ENCODE measurements at regions not wholly inside any gene's neighbourhood (a gene's known extent, or its start where the extent isn't known, plus 50 kb on each side); places are given as distances from the start of the nearest gene placed in this dataset.

GRCh38 chr2:5886462-5886861 is 194.3 kb downstream of the SOX11 start:
- Histone ChIP-seq H3K27me3 (replicated peaks; ENCODE audit: insufficient read depth) (no peaks in the 10 kb centered on the region), H3K4me3 (no peak overlapping the region), H3K27ac (no peak overlapping the region), H3K9me3 (no peaks in the 10 kb centered on the region), H3K4me1 (ENCODE audit: control insufficient read depth in 1 of 2, low read depth in 2 of 2) (no peaks in the 10 kb centered on the region), H3K36me3 (no peaks in the 10 kb centered on the region)
- TF ChIP-seq CTCF (IDR thresholded peaks at IDR 0.05) = no peak
- DNase-seq (ENCODE audit: low spot score) (no peak), ATAC-seq (ENCODE audit: insufficient number of reproducible peaks, low FRiP score, low read depth) (no peak)

GRCh38 chr2:5888126-5888525 is 195.9 kb downstream of the SOX11 start:
- Histone ChIP-seq H3K36me3 (no peaks in the 10 kb centered on the region), H3K4me1 (ENCODE audit: control insufficient read depth in 1 of 2, low read depth in 2 of 2) (no peaks in the 10 kb centered on the region), H3K27ac (no peak overlapping the region), H3K9me3 (no peaks in the 10 kb centered on the region), H3K4me3 (no peak overlapping the region), H3K27me3 (replicated peaks; ENCODE audit: insufficient read depth) (no peaks in the 10 kb centered on the region)
- DNase-seq (ENCODE audit: low spot score) (no peak), ATAC-seq (ENCODE audit: insufficient number of reproducible peaks, low FRiP score, low read depth) (no peak)
- TF ChIP-seq CTCF (IDR thresholded peaks at IDR 0.05) = no peak

- ATAC-seq (ENCODE audit: insufficient number of reproducible peaks, low FRiP score, low read depth) (no peak), DNase-seq (ENCODE audit: low spot score) (no peak)
- Histone ChIP-seq H3K4me1 (ENCODE audit: control insufficient read depth in 1 of 2, low read depth in 2 of 2) (no peaks in the 10 kb centered on the region), H3K27ac (no peak overlapping the region), H3K36me3 (no peaks in the 10 kb centered on the region), H3K9me3 (no peaks in the 10 kb centered on the region), H3K4me3 (no peak overlapping the region), H3K27me3 (replicated peaks; ENCODE audit: insufficient read depth) (no peaks in the 10 kb centered on the region)
- no peak for TF ChIP-seq CTCF (IDR thresholded peaks at IDR 0.05)
These were observed 197.3 kb downstream of the SOX11 start for GRCh38 chr2:5889519-5889918.

- ATAC-seq (ENCODE audit: insufficient number of reproducible peaks, low FRiP score, low read depth) = no peak
- Histone ChIP-seq H3K4me1 (ENCODE audit: control insufficient read depth in 1 of 2, low read depth in 2 of 2) (no peaks in the 10 kb centered on the region), H3K4me3 (no peak overlapping the region), H3K9me3 (no peaks in the 10 kb centered on the region), H3K27me3 (replicated peaks; ENCODE audit: insufficient read depth) (no peaks in the 10 kb centered on the region), H3K36me3 (no peaks in the 10 kb centered on the region), H3K27ac (no peak overlapping the region)
- TF ChIP-seq CTCF (IDR thresholded peaks at IDR 0.05) = no peak
- no peak for DNase-seq (ENCODE audit: low spot score)
These were observed 202.2 kb downstream of the SOX11 start for GRCh38 chr2:5894355-5894754.

GRCh38 chr2:5895284-5895683 is 203.1 kb downstream of the SOX11 start:
- Histone ChIP-seq H3K4me3 (no peak overlapping the region), H3K27ac (no peak overlapping the region), H3K27me3 (replicated peaks; ENCODE audit: insufficient read depth) (no peaks in the 10 kb centered on the region), H3K4me1 (ENCODE audit: control insufficient read depth in 1 of 2, low read depth in 2 of 2) (no peaks in the 10 kb centered on the region), H3K9me3 (no peaks in the 10 kb centered on the region), H3K36me3 (no peaks in the 10 kb centered on the region)
- no peak for DNase-seq (ENCODE audit: low spot score)
- TF ChIP-seq CTCF (IDR thresholded peaks at IDR 0.05) = no peak
- ATAC-seq (ENCODE audit: insufficient number of reproducible peaks, low FRiP score, low read depth) = no peak
